K562 (cell line): ENCODE measurements at regions not wholly inside any gene's neighbourhood (a gene's known extent, or its start where the extent isn't known, plus 50 kb on each side); places are given as distances from the start of the nearest gene placed in this dataset.

ENCODE experiments used
- ATAC-seq: fragments of 200-7000 bp; cut with Tn5 transposase; 3 replicates; pipeline ENCODE4 v1.9.1; 2020; ENCODE audit warnings: moderate library complexity
- BruUV-seq: library from RNA; stranded (reverse); fragments of 400-500 nt; replicated peaks from 2 replicates; lab custom pipeline; 2021; lab: Mats Ljungman, UMichigan
- CTCF ChIA-PET: fragments of 300-600 bp; formaldehyde crosslinking; extraction: SDS; loops from one replicate; lab custom pipeline; 2021; ENCODE audit warnings: low intra/inter-chr PET ratio; lab: Yijun Ruan, JAX
- POLR2A ChIA-PET: fragments of 300-600, 350-650 bp; sonication (Branson Sonifier 250); formaldehyde crosslinking; extraction: SDS; loops from one replicate; lab custom pipeline; 2021; ENCODE audit warnings: antibody characterized with exemption, inconsistent platforms; lab: Yijun Ruan, JAX
- DNase-seq, 4 experiments: peaks; one replicate each; pipeline versions ENCODE4 v3.0.0 to v3.0.0-alpha.2; 2011 to 2018; ENCODE audit warnings: low spot score in 3 of 4, mixed read lengths in 3 of 4; ENCODE audit errors: extremely low read depth in 1 of 4
- FAIRE-seq: peaks from 2 replicates; lab custom pipeline; 2011; peaks lifted over from hg19 to GRCh38; lab: Jason Lieb, UNC
- H2AFZ ChIP-seq: 2 replicates; pipeline ENCODE4 v1.6.0; 2011; ENCODE audit warnings: low read depth, low read length, control low read depth, inconsistent platforms
- H3K27ac ChIP-seq: fragments of 200-600 bp; 3 replicates; pipeline ENCODE4 v1.8.0; 2011; ENCODE audit warnings: low read depth, mild to moderate bottlenecking, control low read depth, inconsistent platforms, low read length, moderate library complexity, mixed read lengths; ENCODE audit errors: extremely low read depth
- H3K27me3 ChIP-seq, 2 experiments: fragments of 300-600 bp in 1 of 2; 2 replicates in 1 of 2; 3 replicates in 1 of 2; pipeline versions ENCODE4 v1.6.0 to v1.8.0; 2011; ENCODE audit warnings: inconsistent platforms in 2 of 2, low read length in 2 of 2, mild to moderate bottlenecking in 1 of 2, mixed read lengths in 1 of 2, moderate library complexity in 1 of 2; ENCODE audit not compliant: control insufficient read depth in 2 of 2, insufficient read depth in 2 of 2
- H3K36me3 ChIP-seq: fragments of 300-600 bp; 3 replicates; pipeline ENCODE4 v1.8.0; 2011; ENCODE audit warnings: mild to moderate bottlenecking, low read length, inconsistent platforms; ENCODE audit not compliant: control insufficient read depth, insufficient read depth
- H3K4me1 ChIP-seq, 2 experiments: fragments of 200-600 bp in 1 of 2; replicated peaks in 1 of 2; 2 replicates in 1 of 2; 3 replicates in 1 of 2; pipeline versions ENCODE4 v1.5.1 to v1.8.0; 2011; ENCODE audit warnings: inconsistent platforms in 2 of 2, low read length in 2 of 2, mild to moderate bottlenecking in 1 of 2, mixed read lengths in 1 of 2, moderate library complexity in 1 of 2; ENCODE audit not compliant: control insufficient read depth in 2 of 2, insufficient read depth in 2 of 2
- H3K4me2 ChIP-seq: 2 replicates; pipeline ENCODE4 v1.6.1; 2011; ENCODE audit warnings: low read length, control low read depth, inconsistent platforms, mixed read lengths; ENCODE audit not compliant: insufficient read depth
- H3K4me3 ChIP-seq: fragments of 200-600 bp; sonication (generic), shearing (Covaris generic); 2 replicates; pipeline ENCODE4 v1.5.1; 2016; ENCODE audit warnings: control low read depth, inconsistent platforms
- H3K79me2 ChIP-seq: fragments of 200-600 bp; 3 replicates; pipeline ENCODE4 v1.8.0; 2011; ENCODE audit warnings: low read length, inconsistent platforms; ENCODE audit not compliant: control insufficient read depth, insufficient read depth
- H3K9ac ChIP-seq, 2 experiments: 2 replicates each; pipeline versions ENCODE4 v1.6.0 to v1.6.1; 2011; ENCODE audit warnings: low read depth in 2 of 2, low read length in 2 of 2, control low read depth in 1 of 2, inconsistent platforms in 1 of 2, mild to moderate bottlenecking in 1 of 2, mixed read lengths in 1 of 2; ENCODE audit not compliant: insufficient read depth in 1 of 2
- H3K9me1 ChIP-seq: one replicate; pipeline ENCODE4 v1.6.0; 2011; ENCODE audit warnings: inconsistent platforms, mild to moderate bottlenecking, low read length, moderate library complexity; ENCODE audit not compliant: control insufficient read depth, insufficient read depth
- H3K9me3 ChIP-seq: replicated peaks from 2 replicates; pipeline ENCODE4 v1.5.1; 2011; ENCODE audit warnings: low read depth, low read length, inconsistent platforms; ENCODE audit not compliant: control insufficient read depth, insufficient read depth
- H4K20me1 ChIP-seq: replicated peaks from 2 replicates; pipeline ENCODE4 v1.6.1; 2011; ENCODE audit warnings: low read length, inconsistent platforms, mixed read lengths; ENCODE audit not compliant: control insufficient read depth, insufficient read depth
- E2F8 ChIP-seq: fragments of 450-650 bp; IDR thresholded peaks from 2 replicates; pipeline ENCODE4 v1.7.1; 2018; ENCODE audit warnings: mild to moderate bottlenecking, low read depth; ENCODE audit not compliant: partially characterized antibody
- GATAD2B ChIP-seq: fragments of 450-650 bp; IDR thresholded peaks from 2 replicates; pipeline ENCODE4 v1.6.1; 2017; ENCODE audit warnings: mild to moderate bottlenecking, borderline replicate concordance
- GTF3C2 ChIP-seq: IDR thresholded peaks from 3 replicates; pipeline ENCODE4 v1.6.1; 2011; ENCODE audit warnings: borderline replicate concordance, mild to moderate bottlenecking, moderate library complexity; ENCODE audit not compliant: insufficient read length; ENCODE audit errors: extremely low read depth
- KAT7 ChIP-seq: sonication (generic); formaldehyde crosslinking; IDR thresholded peaks from 2 replicates; pipeline ENCODE4 v1.8.0; 2022; ENCODE audit warnings: missing genetic modification reagents, mild to moderate bottlenecking, borderline replicate concordance
- NR3C1 ChIP-seq: sonication (generic); formaldehyde crosslinking; IDR thresholded peaks from 2 replicates; pipeline ENCODE4 v1.8.1; 2022; ENCODE audit warnings: missing genetic modification reagents
- PCBP1 ChIP-seq: fragments of 200-400 bp; formaldehyde crosslinking; IDR thresholded peaks from 2 replicates; pipeline ENCODE4 v1.6.1; 2018; ENCODE audit warnings: mild to moderate bottlenecking, low read depth, low read length; ENCODE audit not compliant: poor library complexity, severe bottlenecking
- POLR3G ChIP-seq: IDR thresholded peaks from 2 replicates; pipeline ENCODE4 v1.6.1; 2011; ENCODE audit not compliant: insufficient read length, insufficient replicate concordance; ENCODE audit errors: extremely low read depth
- TAF15 ChIP-seq: fragments of 200-400 bp; formaldehyde crosslinking; IDR thresholded peaks from 2 replicates; pipeline ENCODE4 v1.6.1; 2017; ENCODE audit warnings: mild to moderate bottlenecking, low read depth, low read length, moderate library complexity
- TCF7 ChIP-seq: sonication (generic); IDR thresholded peaks from 2 replicates; pipeline ENCODE4 v1.6.1; 2016; ENCODE audit warnings: antibody characterized with exemption, borderline replicate concordance
- TCF7L2 ChIP-seq: fragments of 150-350 bp; IDR thresholded peaks from 2 replicates; pipeline ENCODE4 v1.6.1; 2016; ENCODE audit warnings: low read depth, mild to moderate bottlenecking, low read length, moderate library complexity
- WHSC1 ChIP-seq: IDR thresholded peaks from one replicate; pipeline ENCODE4 v1.6.1; 2012; ENCODE audit warnings: low read length, control low read depth, inconsistent platforms
- ZC3H4 ChIP-seq: sonication (generic); formaldehyde crosslinking; IDR thresholded peaks from 2 replicates; pipeline ENCODE4 v1.9.0; 2021; ENCODE audit warnings: missing genetic modification reagents, borderline replicate concordance
- ZNF134 ChIP-seq: fragments of 250-450 bp; sonication (Bioruptor Pico); conservative IDR thresholded peaks from 2 replicates; pipeline ENCODE4 v1.4.0; 2020
- in situ Hi-C: fragments of 300-500 bp; cut with MboI; formaldehyde crosslinking; loops from 4 replicates; pipeline ENCODE4 v1.15.0; 2018; ENCODE audit warnings: inconsistent platforms, mixed read lengths
- intact Hi-C: fragments of 100-400 bp; cut with micrococcal nuclease; formaldehyde crosslinking; loops from 2 replicates; pipeline ENCODE4 v1.14.2; 2022
- TF ChIP-seq, protein P1 (sequence below): fragments of 250-450 bp; sonication (Bioruptor Pico); IDR thresholded peaks from 2 replicates; pipeline ENCODE4 v1.8.0; 2021; ENCODE audit warnings: mild to moderate bottlenecking, moderate library complexity

DNA sequence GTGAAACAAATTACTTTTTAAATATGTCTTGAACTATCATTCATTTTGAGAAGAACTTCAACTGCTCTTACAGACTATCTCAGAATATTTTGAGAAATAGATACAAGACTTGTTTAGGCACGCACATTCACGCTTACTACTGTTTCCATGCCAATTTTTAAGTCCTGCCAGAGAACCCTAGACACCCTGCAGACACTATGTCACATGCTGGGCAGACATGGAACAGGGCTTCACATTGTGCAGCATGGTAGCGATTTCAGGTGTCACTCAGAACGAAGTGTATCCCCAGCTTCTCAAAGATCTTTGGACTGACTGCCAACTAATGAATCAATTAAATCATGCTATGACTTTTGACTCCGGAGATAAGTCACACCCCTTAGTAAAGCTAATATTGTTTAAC is 128.7 kb upstream of the SLC27A6 start (continued):
- no peak for TF ChIP-seq ZC3H4
- TF ChIP-seq, protein P1, sequence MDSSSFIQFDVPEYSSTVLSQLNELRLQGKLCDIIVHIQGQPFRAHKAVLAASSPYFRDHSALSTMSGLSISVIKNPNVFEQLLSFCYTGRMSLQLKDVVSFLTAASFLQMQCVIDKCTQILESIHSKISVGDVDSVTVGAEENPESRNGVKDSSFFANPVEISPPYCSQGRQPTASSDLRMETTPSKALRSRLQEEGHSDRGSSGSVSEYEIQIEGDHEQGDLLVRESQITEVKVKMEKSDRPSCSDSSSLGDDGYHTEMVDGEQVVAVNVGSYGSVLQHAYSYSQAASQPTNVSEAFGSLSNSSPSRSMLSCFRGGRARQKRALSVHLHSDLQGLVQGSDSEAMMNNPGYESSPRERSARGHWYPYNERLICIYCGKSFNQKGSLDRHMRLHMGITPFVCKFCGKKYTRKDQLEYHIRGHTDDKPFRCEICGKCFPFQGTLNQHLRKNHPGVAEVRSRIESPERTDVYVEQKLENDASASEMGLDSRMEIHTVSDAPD (CRISPR knock-in tag): no peak
- TF ChIP-seq KAT7: no peak
- no peak for TF ChIP-seq GTF3C2
- TF ChIP-seq GATAD2B: no peak

DNA sequence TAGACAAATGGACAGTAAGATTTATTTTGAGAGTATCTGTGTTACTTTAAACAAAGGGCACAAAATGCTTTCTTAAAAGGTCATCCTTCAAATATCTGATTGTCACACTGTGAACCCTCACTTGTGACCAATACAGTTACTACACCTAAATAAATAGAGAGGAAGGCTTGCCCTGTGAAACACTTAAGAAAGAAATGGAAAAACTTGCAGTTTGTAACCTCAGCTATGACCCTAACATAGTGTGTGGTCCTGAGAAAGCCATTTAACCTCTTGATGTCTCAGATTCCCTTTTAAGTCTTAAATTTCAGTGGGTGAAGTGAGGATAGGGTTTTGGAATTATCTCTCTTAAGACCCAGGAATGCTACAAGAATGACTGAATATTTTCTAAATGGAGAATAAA is 126.7 kb upstream of the SLC27A6 start:
- intact Hi-C loops: no loop called here
- TF ChIP-seq WHSC1 (no peak), ZC3H4 (no peak), E2F8 (no peak), NR3C1 (no peak), TCF7 (no peak), TAF15 (no peak), TCF7L2 (no peak), POLR3G (no peak), ZNF134 (CRISPR knock-in tag) (no peak), PCBP1 (no peak)

More for the DNA sequence above, 126.7 kb upstream of the SLC27A6 start:
- Histone ChIP-seq H3K9me1 (no peaks in the 10 kb centered on the region), H3K36me3 (no peaks in the 10 kb centered on the region), H3K4me2 (no peak overlapping the region), H3K4me3 (no peak overlapping the region), H3K4me1 (no peaks in the 10 kb centered on the region), H2AFZ (no peak overlapping the region), H3K27me3 (no peaks in the 10 kb centered on the region), H4K20me1 (no peaks in the 10 kb centered on the region), H3K79me2 (no peaks in the 10 kb centered on the region), H3K9ac (no peak overlapping the region), H3K9me3 (0 out of 2 replicates have a peak, but pooled peaks cover 2% of the 10 kb centered on the region), H3K27ac (no peak overlapping the region)
- ATAC-seq (no peak), DNase-seq (no peak), FAIRE-seq (no peak)
- ChIA-PET CTCF (no interaction called here), POLR2A (no interaction called here)
- BruUV-seq: no TSS peak
- in situ Hi-C loops: no loop called here
